PC-3 (cell line): ENCODE measurements at regions not wholly inside any gene's neighbourhood (a gene's known extent, or its start where the extent isn't known, plus 50 kb on each side); places are given as distances from the start of the nearest gene placed in this dataset.
"Not testable (repeated sequence)": the region's sequence is repeated elsewhere in the genome, so short reads cannot be mapped to it uniquely, and the experiment has no call there.

Experiments used
- ATAC-seq: fragments of 200-7000 bp; cut with Tn5 transposase; 2 replicates; pipeline ENCODE4 v1.9.1; 2020; ENCODE audit warnings: mild to moderate bottlenecking, moderate library complexity
- BruUV-seq: library from RNA; stranded (reverse); fragments of 400-500 nt; replicated peaks from 2 replicates; lab custom pipeline; 2021; lab: Mats Ljungman, UMichigan
- CTCF ChIA-PET: fragments of 300-600 bp; sonication (Branson Sonifier 250); formaldehyde crosslinking; loops from one replicate; lab custom pipeline; 2022; ENCODE audit warnings: antibody characterized with exemption; lab: Charles Lee
- POLR2A ChIA-PET: fragments of 300-600 bp; sonication (Branson Sonifier 250); formaldehyde crosslinking; loops from one replicate; lab custom pipeline; 2022; ENCODE audit warnings: antibody characterized with exemption; ENCODE audit not compliant: unreplicated experiment; lab: Charles Lee
- DNase-seq: peaks from one replicate; pipeline ENCODE4 v3.0.0-alpha.2; 2015
- H2AFZ ChIP-seq: fragments of 300-600 bp; sonication (generic); 2 replicates; pipeline ENCODE4 v1.6.0; 2016; ENCODE audit warnings: antibody characterized with exemption, low read length
- H3F3A ChIP-seq: fragments of 300-600 bp; sonication (generic); one replicate; pipeline ENCODE4 v1.6.0; 2017; ENCODE audit warnings: antibody characterized with exemption, low read length, control low read depth, mild to moderate bottlenecking; ENCODE audit not compliant: unreplicated experiment
- H3K27ac ChIP-seq: fragments of 300-600 bp; sonication (generic); 2 replicates; pipeline ENCODE4 v1.5.1; 2016; ENCODE audit warnings: mild to moderate bottlenecking, low read length
- H3K27me3 ChIP-seq: fragments of 300-600 bp; sonication (generic); 2 replicates; pipeline ENCODE4 v1.6.1; 2016; ENCODE audit warnings: low read length, mixed read lengths
- H3K36me3 ChIP-seq: fragments of 300-600 bp; sonication (generic); 2 replicates; pipeline ENCODE4 v1.6.1; 2016; ENCODE audit warnings: low read depth, mixed run types, low read length, mixed read lengths
- H3K4me1 ChIP-seq: fragments of 300-600 bp; sonication (generic); 2 replicates; pipeline ENCODE4 v1.5.1; 2016; ENCODE audit warnings: low read length; ENCODE audit not compliant: insufficient read depth
- H3K4me2 ChIP-seq: fragments of 300-600 bp; sonication (generic); 2 replicates; pipeline ENCODE4 v1.6.0; 2016; ENCODE audit warnings: low read length
- H3K4me3 ChIP-seq: fragments of 300-600 bp; sonication (generic); 2 replicates; pipeline ENCODE4 v1.5.1; 2016; ENCODE audit warnings: mild to moderate bottlenecking, low read length, mixed read lengths
- H3K79me2 ChIP-seq: fragments of 300-600 bp; sonication (generic); 2 replicates; pipeline ENCODE4 v1.6.1; 2017; ENCODE audit warnings: low read length, mixed read lengths
- H3K9ac ChIP-seq: fragments of 300-600 bp; sonication (generic); 2 replicates; pipeline ENCODE4 v1.6.0; 2016; ENCODE audit warnings: mild to moderate bottlenecking, low read length
- H3K9me2 ChIP-seq: fragments of 300-600 bp; sonication (generic); replicated peaks from 2 replicates; pipeline ENCODE4 v1.6.1; 2016; ENCODE audit warnings: mixed run types, low read length, mixed read lengths
- H3K9me3 ChIP-seq: fragments of 300-600 bp; sonication (generic); 2 replicates; pipeline ENCODE4 v1.6.1; 2016; ENCODE audit warnings: low read length, mixed read lengths
- H4K20me1 ChIP-seq: fragments of 300-600 bp; sonication (generic); 2 replicates; pipeline ENCODE4 v1.6.1; 2016; ENCODE audit warnings: low read length, mixed read lengths
- CTCF ChIP-seq: fragments of 300-600 bp; sonication (generic); conservative IDR thresholded peaks from 2 replicates; pipeline ENCODE4 v1.5.1; 2017; ENCODE audit warnings: antibody characterized with exemption, low read depth, mild to moderate bottlenecking, low read length
- EZH2 ChIP-seq: fragments of 300-600 bp; sonication (generic); IDR thresholded peaks from one replicate; pipeline ENCODE4 v1.6.1; 2017; ENCODE audit warnings: antibody characterized with exemption, mild to moderate bottlenecking, low read length; ENCODE audit not compliant: unreplicated experiment
- EZH2phosphoT487 ChIP-seq: fragments of 300-600 bp; sonication (generic); IDR thresholded peaks from 2 replicates; pipeline ENCODE4 v1.6.1; 2018; ENCODE audit warnings: mild to moderate bottlenecking, antibody characterized with exemption, low read length, borderline replicate concordance
- intact Hi-C: fragments of 100-400 bp; cut with micrococcal nuclease; formaldehyde crosslinking; loops from 2 replicates; pipeline ENCODE4 v1.9.0; 2023

- H3K4me2 ChIP-seq, H3K9me3 ChIP-seq, intact Hi-C loops, ATAC-seq, H3K79me2 ChIP-seq, H2AFZ ChIP-seq, H3K4me3 ChIP-seq, H3K9ac ChIP-seq, POLR2A ChIA-PET, H4K20me1 ChIP-seq, H3K36me3 ChIP-seq, H3K27ac ChIP-seq, H3F3A ChIP-seq, H3K9me2 ChIP-seq, BruUV-seq, H3K27me3 ChIP-seq, CTCF ChIA-PET, H3K4me1 ChIP-seq, DNase-seq: not testable (repeated sequence)
Observed at GRCh38 chr7:39869888-39870522, 80.1 kb upstream of the CDK13 start.

- H3F3A ChIP-seq, H3K27me3 ChIP-seq, H3K4me3 ChIP-seq, H3K4me1 ChIP-seq, H3K9me3 ChIP-seq, BruUV-seq, H3K36me3 ChIP-seq, intact Hi-C loops, POLR2A ChIA-PET, H3K27ac ChIP-seq, H4K20me1 ChIP-seq, H3K4me2 ChIP-seq, H3K9me2 ChIP-seq, H3K9ac ChIP-seq, H2AFZ ChIP-seq, CTCF ChIA-PET, H3K79me2 ChIP-seq: not testable (repeated sequence)
- ATAC-seq: peak; percentile 83
- DNase-seq: peak; percentile 35
Observed at GRCh38 chr7:39871610-39872009, 78.4 kb upstream of the CDK13 start.

DNA sequence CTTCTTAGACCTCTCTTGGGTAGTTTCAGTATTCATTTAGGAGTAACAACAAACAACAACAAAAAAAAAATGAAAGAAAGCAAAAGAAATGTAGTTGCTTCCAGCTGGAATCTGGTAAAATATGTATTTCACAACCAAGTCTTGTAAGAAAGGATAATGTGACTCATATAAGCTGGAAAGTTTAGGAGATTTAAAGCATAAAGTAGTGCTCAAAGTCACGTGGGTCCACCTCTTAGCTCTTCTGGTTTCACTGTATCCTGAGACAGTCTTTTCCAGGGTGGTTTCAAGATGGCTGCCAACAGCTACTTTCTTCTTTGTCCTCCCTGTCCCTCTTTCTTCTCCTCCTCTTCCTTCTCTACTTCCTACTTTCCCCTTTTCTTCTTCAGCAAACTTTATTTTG lies 69.5 kb upstream of the CDK13 start:
- ChIA-PET CTCF (no interaction called here), POLR2A (no interaction called here)
- Histone ChIP-seq H3K79me2 (no peaks in the 10 kb centered on the region), H3K9ac (no peak overlapping the region), H3K4me3 (no peak overlapping the region), H4K20me1 (no peaks in the 10 kb centered on the region), H3K4me2 (no peak overlapping the region), H3F3A (no peaks in the 10 kb centered on the region), H3K9me2 (no peaks in the 10 kb centered on the region), H3K27me3 (no peaks in the 10 kb centered on the region), H3K4me1 (no peaks in the 10 kb centered on the region), H2AFZ (peak overlapping the region; percentile 27; the same call in 1 of the 2 replicates), H3K36me3 (no peaks in the 10 kb centered on the region), H3K9me3 (0 out of 2 replicates have a peak, but pooled peaks cover 3% of the 10 kb centered on the region), H3K27ac (no peak overlapping the region)
- ATAC-seq (no peak), DNase-seq (no peak)
- intact Hi-C loops: no loop called here
- TF ChIP-seq CTCF (no peak), EZH2phosphoT487 (no peak), EZH2 (no peak)
- no TSS peak for BruUV-seq
